ENCODE measurements at regions not wholly inside any gene's neighbourhood (a gene's known extent, or its start where the extent isn't known, plus 50 kb on each side); places are given as distances from the start of the nearest gene placed in this dataset.
A peak's percentile ranks its signal among the peaks of the same experiment; 100 is the strongest.

DNA sequence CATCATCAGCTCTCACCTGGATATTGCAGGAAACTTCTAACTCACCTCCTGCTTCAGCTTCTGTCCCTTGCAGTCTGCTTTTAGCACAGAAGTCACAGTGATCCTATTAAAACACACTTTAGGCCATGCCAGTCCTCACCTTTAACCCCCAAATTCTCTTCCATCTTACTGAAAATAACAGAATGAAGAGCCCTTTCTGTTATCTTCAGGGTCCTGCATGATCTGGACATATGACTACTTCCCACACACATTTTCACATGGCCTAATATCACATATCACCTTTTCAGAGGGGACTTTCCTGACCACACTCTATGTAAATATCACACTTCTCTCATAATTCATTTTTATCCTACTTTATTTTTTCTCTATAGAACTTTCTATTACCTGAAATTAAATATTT is 550.6 kb upstream of the CLINT1 start:
- H3K4me3 ChIP-seq (ENCODE audit: extremely low read depth, insufficient read depth, low read length, poor library complexity, severe bottlenecking): no peak overlapping the region
- H3K4me1 ChIP-seq (ENCODE audit: control insufficient read depth, insufficient read depth, low read length, poor library complexity, severe bottlenecking): peaks cover 2% of the 10 kb centered on the region
- no peak overlapping the region for H3K27ac ChIP-seq (ENCODE audit: low read depth, low read length, severe bottlenecking)
- no peaks in the 10 kb centered on the region for H3K36me3 ChIP-seq (ENCODE audit: control insufficient read depth, insufficient read depth, low read length)
- H3K9me3 ChIP-seq (ENCODE audit: control insufficient read depth, low read length): no peaks in the 10 kb centered on the region

DNA sequence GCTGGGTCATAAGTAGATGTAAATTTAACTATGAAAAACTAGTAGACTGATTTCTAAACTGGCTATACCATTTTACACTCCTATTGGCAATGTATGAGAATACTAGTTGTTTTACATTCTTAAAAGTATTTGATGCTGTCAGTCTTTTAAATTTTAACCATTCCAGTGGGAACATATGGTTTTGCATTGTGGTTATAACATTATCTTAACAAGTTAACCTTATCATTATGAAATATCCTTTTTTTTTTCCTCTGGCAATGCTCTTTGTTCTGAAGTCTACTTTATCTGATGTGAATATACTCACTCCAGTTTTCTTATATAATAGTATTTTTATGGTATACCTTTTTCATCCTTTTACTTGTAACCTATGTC is 548.9 kb upstream of the CLINT1 start:
- no peaks in the 10 kb centered on the region for H3K9me3 ChIP-seq (ENCODE audit: control insufficient read depth, low read length)
- H3K36me3 ChIP-seq (ENCODE audit: control insufficient read depth, insufficient read depth, low read length): no peaks in the 10 kb centered on the region
- H3K27ac ChIP-seq (ENCODE audit: low read depth, low read length, severe bottlenecking): no peak overlapping the region
- no peaks in the 10 kb centered on the region for H3K4me1 ChIP-seq (ENCODE audit: control insufficient read depth, insufficient read depth, low read length, poor library complexity, severe bottlenecking)
- no peak overlapping the region for H3K4me3 ChIP-seq (ENCODE audit: extremely low read depth, insufficient read depth, low read length, poor library complexity, severe bottlenecking)

DNA sequence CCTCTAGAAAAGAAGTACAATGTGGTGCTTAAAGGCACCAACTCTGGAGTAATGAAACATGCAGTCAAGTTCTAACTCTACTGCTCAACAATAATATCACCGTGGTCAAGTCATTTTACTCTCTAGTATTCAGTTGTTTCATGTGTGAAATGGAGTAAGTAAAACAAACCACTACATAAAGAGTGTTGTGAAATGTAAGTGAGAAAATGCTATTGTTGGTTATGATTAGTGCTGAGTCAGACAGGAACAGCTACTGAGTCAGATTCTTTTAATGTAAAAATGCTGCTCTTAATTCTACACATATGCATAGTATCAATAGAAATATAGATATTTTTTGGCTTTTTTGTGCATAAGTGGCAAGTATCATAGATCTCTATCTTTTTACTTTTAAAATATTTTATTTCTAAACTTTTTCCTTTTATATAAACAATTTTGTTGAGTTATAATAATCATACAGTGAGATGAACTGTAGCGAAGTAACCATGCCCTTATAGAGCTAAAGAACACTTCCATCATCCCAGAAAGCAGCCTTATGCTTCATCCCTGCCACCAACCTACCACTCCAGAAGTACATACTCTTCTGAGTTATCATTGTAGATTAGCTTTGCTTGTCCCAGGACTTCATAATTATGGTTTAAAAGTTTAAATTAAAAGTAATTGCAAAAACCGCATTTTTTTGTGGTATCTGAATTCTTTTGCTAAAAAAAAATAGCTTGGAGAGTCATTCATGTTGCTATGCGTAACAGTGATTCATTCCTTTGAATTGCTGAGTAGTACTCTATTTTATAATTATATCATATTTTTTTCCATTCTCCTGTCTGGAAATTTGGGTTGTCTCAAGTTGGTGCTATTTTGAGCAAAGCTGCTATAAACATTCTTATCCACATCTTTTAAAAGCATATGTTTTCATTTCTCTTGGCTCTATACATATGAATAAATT is 548.2 kb upstream of the CLINT1 start:
- Histone ChIP-seq H3K9me3 (ENCODE audit: control insufficient read depth, low read length) (no peaks in the 10 kb centered on the region), H3K4me1 (ENCODE audit: control insufficient read depth, insufficient read depth, low read length, poor library complexity, severe bottlenecking) (no peaks in the 10 kb centered on the region), H3K36me3 (ENCODE audit: control insufficient read depth, insufficient read depth, low read length) (no peaks in the 10 kb centered on the region), H3K27ac (ENCODE audit: low read depth, low read length, severe bottlenecking) (no peak overlapping the region), H3K4me3 (ENCODE audit: extremely low read depth, insufficient read depth, low read length, poor library complexity, severe bottlenecking) (no peak overlapping the region)
- WGBS, 2 experiments (ENCODE audit: insufficient coverage in 2 of 2): 82 to 83% methylated on average over 1 of the region's 4 CpGs

GRCh38 chr5:158398360-158399201 is 539.6 kb upstream of the CLINT1 start:
- Histone ChIP-seq H3K4me3 (ENCODE audit: extremely low read depth, insufficient read depth, low read length, poor library complexity, severe bottlenecking) (no peak overlapping the region), H3K4me1 (ENCODE audit: control insufficient read depth, insufficient read depth, low read length, poor library complexity, severe bottlenecking) (no peaks in the 10 kb centered on the region), H3K27ac (ENCODE audit: low read depth, low read length, severe bottlenecking) (no peak overlapping the region), H3K36me3 (ENCODE audit: control insufficient read depth, insufficient read depth, low read length) (no peaks in the 10 kb centered on the region), H3K9me3 (ENCODE audit: control insufficient read depth, low read length) (no peaks in the 10 kb centered on the region)
- 81 to 93% methylated on average over 3 to 5 of the region's 6 CpGs for WGBS, 2 experiments (ENCODE audit: insufficient coverage in 2 of 2)

- H3K4me1 ChIP-seq (ENCODE audit: control insufficient read depth, insufficient read depth, low read length, poor library complexity, severe bottlenecking): no peaks in the 10 kb centered on the region
- H3K27ac ChIP-seq (ENCODE audit: low read depth, low read length, severe bottlenecking): no peak overlapping the region
- WGBS, 2 experiments (ENCODE audit: insufficient coverage in 2 of 2): 70 to 79% methylated on average over 5 to 6 of the region's 6 CpGs
- no peaks in the 10 kb centered on the region for H3K36me3 ChIP-seq (ENCODE audit: control insufficient read depth, insufficient read depth, low read length)
- no peaks in the 10 kb centered on the region for H3K9me3 ChIP-seq (ENCODE audit: control insufficient read depth, low read length)
- H3K4me3 ChIP-seq (ENCODE audit: extremely low read depth, insufficient read depth, low read length, poor library complexity, severe bottlenecking): no peak overlapping the region
These were observed 538.3 kb upstream of the CLINT1 start for GRCh38 chr5:158397278-158397677.

GRCh38 chr5:158394102-158394501 is 535.2 kb upstream of the CLINT1 start:
- H3K4me3 ChIP-seq (ENCODE audit: extremely low read depth, insufficient read depth, low read length, poor library complexity, severe bottlenecking): no peak overlapping the region
- no peak overlapping the region for H3K27ac ChIP-seq (ENCODE audit: low read depth, low read length, severe bottlenecking)
- no peaks in the 10 kb centered on the region for H3K36me3 ChIP-seq (ENCODE audit: control insufficient read depth, insufficient read depth, low read length)
- H3K4me1 ChIP-seq (ENCODE audit: control insufficient read depth, insufficient read depth, low read length, poor library complexity, severe bottlenecking): peaks cover 14% of the 10 kb centered on the region
- no peaks in the 10 kb centered on the region for H3K9me3 ChIP-seq (ENCODE audit: control insufficient read depth, low read length)

- H3K27ac ChIP-seq (ENCODE audit: low read depth, low read length, severe bottlenecking): no peak overlapping the region
- no CpG with 5 or more reads among the region's 3 CpGs for WGBS, 2 experiments (ENCODE audit: insufficient coverage in 2 of 2)
- H3K9me3 ChIP-seq (ENCODE audit: control insufficient read depth, low read length): no peaks in the 10 kb centered on the region
- H3K36me3 ChIP-seq (ENCODE audit: control insufficient read depth, insufficient read depth, low read length): no peaks in the 10 kb centered on the region
- no peak overlapping the region for H3K4me3 ChIP-seq (ENCODE audit: extremely low read depth, insufficient read depth, low read length, poor library complexity, severe bottlenecking)
- H3K4me1 ChIP-seq (ENCODE audit: control insufficient read depth, insufficient read depth, low read length, poor library complexity, severe bottlenecking): peaks cover 14% of the 10 kb centered on the region
These were observed 534.5 kb upstream of the CLINT1 start for GRCh38 chr5:158393457-158393856.

DNA sequence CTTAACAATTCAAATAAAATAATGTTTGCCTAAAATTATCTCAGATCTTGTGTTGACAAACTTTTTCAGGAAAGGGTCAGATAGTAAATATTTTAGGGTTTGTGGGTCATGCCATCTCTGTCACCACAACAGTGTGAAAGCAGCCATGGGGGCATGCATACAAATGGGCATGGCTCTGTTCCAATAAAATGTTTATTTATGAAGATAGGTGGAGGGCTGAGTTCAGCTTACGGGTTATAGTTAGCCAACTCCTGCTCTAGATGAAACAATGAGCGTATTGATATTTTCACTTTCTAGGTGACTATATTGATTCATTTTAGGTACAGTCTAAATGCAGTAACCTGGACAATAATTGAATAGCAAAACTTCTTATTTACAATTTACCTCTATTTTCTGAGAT is 533.8 kb upstream of the CLINT1 start:
- Histone ChIP-seq H3K4me3 (ENCODE audit: extremely low read depth, insufficient read depth, low read length, poor library complexity, severe bottlenecking) (no peak overlapping the region), H3K27ac (ENCODE audit: low read depth, low read length, severe bottlenecking) (no peak overlapping the region), H3K9me3 (ENCODE audit: control insufficient read depth, low read length) (no peaks in the 10 kb centered on the region), H3K36me3 (ENCODE audit: control insufficient read depth, insufficient read depth, low read length) (no peaks in the 10 kb centered on the region), H3K4me1 (ENCODE audit: control insufficient read depth, insufficient read depth, low read length, poor library complexity, severe bottlenecking) (peaks cover 14% of the 10 kb centered on the region)
- 58 to 75% methylated on average over 2 of the region's 2 CpGs for WGBS, 2 experiments (ENCODE audit: insufficient coverage in 2 of 2)

DNA sequence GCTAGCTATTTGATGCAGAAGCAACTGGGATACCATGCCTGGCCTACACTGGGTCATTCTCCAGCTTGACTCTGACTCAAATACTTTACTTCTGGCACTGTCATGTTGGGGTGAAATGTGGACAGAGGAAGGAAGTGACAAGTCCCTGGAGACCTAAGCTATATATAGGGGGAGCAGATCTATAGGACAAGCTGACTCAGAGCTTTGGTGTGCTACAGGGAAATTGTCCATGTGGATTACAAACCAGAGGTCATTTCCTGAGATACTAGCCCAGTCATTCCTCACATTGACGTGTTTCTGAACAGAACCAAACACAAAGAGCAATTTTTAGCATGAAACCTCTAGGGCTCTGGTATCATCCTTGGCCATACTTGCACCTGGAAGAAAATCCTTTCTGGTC is 531.6 kb upstream of the CLINT1 start:
- Histone ChIP-seq H3K4me1 (ENCODE audit: control insufficient read depth, insufficient read depth, low read length, poor library complexity, severe bottlenecking) (peaks cover 18% of the 10 kb centered on the region), H3K27ac (ENCODE audit: low read depth, low read length, severe bottlenecking) (peak overlapping the region; percentile 80), H3K4me3 (ENCODE audit: extremely low read depth, insufficient read depth, low read length, poor library complexity, severe bottlenecking) (no peak overlapping the region), H3K36me3 (ENCODE audit: control insufficient read depth, insufficient read depth, low read length) (no peaks in the 10 kb centered on the region), H3K9me3 (ENCODE audit: control insufficient read depth, low read length) (no peaks in the 10 kb centered on the region)
- WGBS, 2 experiments (ENCODE audit: insufficient coverage in 2 of 2): 33 to 71% methylated on average over 1 of the region's 1 CpG

DNA sequence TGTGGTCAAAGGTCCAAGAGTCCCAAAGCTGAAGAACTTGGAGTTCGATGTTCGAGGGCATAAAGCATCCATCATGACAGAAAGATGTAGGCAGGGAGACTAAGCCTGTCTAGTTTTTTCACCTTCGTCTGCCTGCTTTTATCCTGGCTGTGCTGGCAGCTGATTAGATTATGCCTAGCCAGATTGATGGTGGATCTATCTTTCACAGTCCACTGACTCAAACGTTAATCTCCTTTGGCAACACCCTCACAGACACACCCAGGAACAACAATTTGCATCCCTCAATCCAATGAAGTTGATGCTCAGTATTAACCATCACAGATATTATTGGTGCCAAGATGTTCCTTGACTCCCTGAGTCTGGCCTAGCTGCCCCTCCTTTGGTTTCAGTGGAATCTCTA is 530.8 kb upstream of the CLINT1 start:
- WGBS, 2 experiments (ENCODE audit: insufficient coverage in 2 of 2): 84 to 91% methylated on average over 4 of the region's 4 CpGs
- no peaks in the 10 kb centered on the region for H3K36me3 ChIP-seq (ENCODE audit: control insufficient read depth, insufficient read depth, low read length)

DNA sequence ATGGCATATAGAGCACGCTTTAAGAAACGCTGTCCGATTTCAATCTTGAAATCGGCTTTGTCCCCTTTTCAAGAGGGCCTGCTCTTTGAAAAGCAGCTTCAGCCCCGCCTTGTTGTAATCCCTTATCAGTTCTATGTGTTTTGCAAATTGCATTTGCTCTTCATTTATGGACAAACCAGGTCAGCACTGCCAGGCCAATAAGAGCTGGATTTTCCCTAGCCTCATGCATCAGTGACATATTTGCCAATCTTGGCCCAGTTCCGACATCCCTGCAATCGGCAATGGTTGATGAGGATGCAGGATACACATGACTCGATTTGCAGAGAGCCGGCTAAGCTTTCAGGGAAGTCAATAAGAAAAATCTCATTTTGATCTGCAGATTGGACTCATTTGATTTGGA is 529.1 kb upstream of the CLINT1 start:
- no peaks in the 10 kb centered on the region for H3K36me3 ChIP-seq (ENCODE audit: control insufficient read depth, insufficient read depth, low read length)
- peaks cover 25% of the 10 kb centered on the region for H3K4me1 ChIP-seq (ENCODE audit: control insufficient read depth, insufficient read depth, low read length, poor library complexity, severe bottlenecking)
- WGBS, 2 experiments (ENCODE audit: insufficient coverage in 2 of 2): 94 to 95% methylated on average over 8 of the region's 9 CpGs
- no peak overlapping the region for H3K27ac ChIP-seq (ENCODE audit: low read depth, low read length, severe bottlenecking)
- H3K9me3 ChIP-seq (ENCODE audit: control insufficient read depth, low read length): no peaks in the 10 kb centered on the region
- H3K4me3 ChIP-seq (ENCODE audit: extremely low read depth, insufficient read depth, low read length, poor library complexity, severe bottlenecking): no peak overlapping the region

More for the DNA sequence above, 530.8 kb upstream of the CLINT1 start:
- Histone ChIP-seq H3K4me3 (ENCODE audit: extremely low read depth, insufficient read depth, low read length, poor library complexity, severe bottlenecking) (no peak overlapping the region), H3K4me1 (ENCODE audit: control insufficient read depth, insufficient read depth, low read length, poor library complexity, severe bottlenecking) (peaks cover 18% of the 10 kb centered on the region), H3K27ac (ENCODE audit: low read depth, low read length, severe bottlenecking) (peak overlapping the region; percentile 80), H3K9me3 (ENCODE audit: control insufficient read depth, low read length) (no peaks in the 10 kb centered on the region)

Data from mesodermal cell (in vitro differentiated cells).